Peyer's patch (tissue), 4 donors: ENCODE measurements at regions not wholly inside any gene's neighbourhood (a gene's known extent, or its start where the extent isn't known, plus 50 kb on each side); places are given as distances from the start of the nearest gene placed in this dataset.

Experiments used
- DNase-seq, 3 donors: peaks; one replicate each; pipeline ENCODE4 v3.0.0-alpha.2; 2017 to 2019
- H3K27ac ChIP-seq, 4 donors: fragments of 200-600 bp; sonication (generic); one replicate each; pipeline ENCODE4 v1.5.1; 2016 to 2019
- H3K27me3 ChIP-seq, 2 donors: fragments of 200-600 bp; sonication (generic); one replicate each; pipeline ENCODE4 v1.5.1; 2019
- H3K36me3 ChIP-seq, 3 donors: fragments of 200-600 bp; sonication (generic); one replicate each; pipeline ENCODE4 v1.5.1; 2016 to 2019
- H3K4me1 ChIP-seq, 4 donors: fragments of 200-600 bp; sonication (generic); one replicate each; pipeline ENCODE4 v1.5.1; 2016 to 2019
- H3K4me3 ChIP-seq, 4 donors: fragments of 200-600 bp; sonication (generic); 1 replicate in 3 of 4; 2 replicates in 1 of 4; pipeline ENCODE4 v1.5.1; 2016 to 2019; ENCODE audit warnings: mild to moderate bottlenecking in 1 of 4
- H3K9me3 ChIP-seq, 4 donors: fragments of 200-600 bp; sonication (generic); one replicate each; pipeline ENCODE4 v1.5.1; 2016 to 2019; ENCODE audit warnings: mild to moderate bottlenecking in 1 of 4
- CTCF ChIP-seq, 6 experiments: fragments of 450-650 bp in 4 of 6; fragments of 200-600 bp in 2 of 6; sonication (generic) in 1 of 6; IDR thresholded peaks; one replicate each; pipeline ENCODE4 v1.5.1; 2017 to 2019; ENCODE audit warnings: antibody characterized with exemption in 6 of 6, mild to moderate bottlenecking in 3 of 6, moderate library complexity in 1 of 6
- POLR2A ChIP-seq, 2 donors: fragments of 450-650 bp; IDR thresholded peaks; one replicate each; pipeline ENCODE4 v1.5.1; 2017; ENCODE audit warnings: antibody characterized with exemption in 2 of 2, mild to moderate bottlenecking in 2 of 2, moderate library complexity in 2 of 2

GRCh38 chr2:211055438-211055837 is 499.0 kb downstream of the CPS1 start:
- H3K9me3 ChIP-seq: no peaks in the 10 kb centered on the region
- H3K27me3 ChIP-seq: no peaks in the 10 kb centered on the region
- no peaks in the 10 kb centered on the region for H3K4me1 ChIP-seq
- H3K27ac ChIP-seq: no peak overlapping the region
- no peaks in the 10 kb centered on the region for H3K36me3 ChIP-seq
- no peak for TF ChIP-seq POLR2A (IDR thresholded peaks at IDR 0.05)
- no peak for TF ChIP-seq CTCF (IDR thresholded peaks at IDR 0.05)
- no peak for DNase-seq
- H3K4me3 ChIP-seq: no peak overlapping the region

- H3K36me3 ChIP-seq: no peaks in the 10 kb centered on the region
- H3K4me1 ChIP-seq: no peaks in the 10 kb centered on the region
- TF ChIP-seq POLR2A (IDR thresholded peaks at IDR 0.05) (no peak), CTCF (IDR thresholded peaks at IDR 0.05) (no peak)
- no peak for DNase-seq
- no peak overlapping the region for H3K4me3 ChIP-seq
- H3K27ac ChIP-seq: no peak overlapping the region
- no peaks in the 10 kb centered on the region for H3K9me3 ChIP-seq
- H3K27me3 ChIP-seq: no peaks in the 10 kb centered on the region
Observed at GRCh38 chr2:211061612-211062296, 505.4 kb downstream of the CPS1 start.

- no peak for DNase-seq
- no peaks in the 10 kb centered on the region for H3K36me3 ChIP-seq
- no peak overlapping the region for H3K27ac ChIP-seq
- H3K4me3 ChIP-seq: no peak overlapping the region
- no peak for TF ChIP-seq POLR2A (IDR thresholded peaks at IDR 0.05)
- TF ChIP-seq CTCF (IDR thresholded peaks at IDR 0.05): no peak
- no peaks in the 10 kb centered on the region for H3K27me3 ChIP-seq
- no peaks in the 10 kb centered on the region for H3K4me1 ChIP-seq
- H3K9me3 ChIP-seq: no peaks in the 10 kb centered on the region
Observed at GRCh38 chr2:211062297-211062612, 505.9 kb downstream of the CPS1 start.

GRCh38 chr2:211067029-211067428 is 510.6 kb downstream of the CPS1 start:
- H3K4me3 ChIP-seq: no peak overlapping the region
- H3K27me3 ChIP-seq: no peaks in the 10 kb centered on the region
- H3K9me3 ChIP-seq: no peaks in the 10 kb centered on the region
- no peak overlapping the region for H3K27ac ChIP-seq
- no peaks in the 10 kb centered on the region for H3K36me3 ChIP-seq
- TF ChIP-seq CTCF (IDR thresholded peaks at IDR 0.05): no peak
- no peak for TF ChIP-seq POLR2A (IDR thresholded peaks at IDR 0.05)
- DNase-seq: no peak
- H3K4me1 ChIP-seq: no peaks in the 10 kb centered on the region

GRCh38 chr2:211068108-211068780 is 511.8 kb downstream of the CPS1 start:
- TF ChIP-seq POLR2A (IDR thresholded peaks at IDR 0.05): no peak
- TF ChIP-seq CTCF (IDR thresholded peaks at IDR 0.05): no peak
- H3K9me3 ChIP-seq: no peaks in the 10 kb centered on the region
- DNase-seq: no peak
- no peaks in the 10 kb centered on the region for H3K27me3 ChIP-seq
- no peaks in the 10 kb centered on the region for H3K4me1 ChIP-seq
- H3K4me3 ChIP-seq: no peak overlapping the region
- no peak overlapping the region for H3K27ac ChIP-seq
- H3K36me3 ChIP-seq: no peaks in the 10 kb centered on the region
